ENCODE measurements at regions not wholly inside any gene's neighbourhood (a gene's known extent, or its start where the extent isn't known, plus 50 kb on each side); places are given as distances from the start of the nearest gene placed in this dataset.

GRCh38 chr4:34047363-34047762 lies 2197.0 kb downstream of the ARAP2 start:
- TF ChIP-seq CTCF (conservative IDR thresholded peaks at IDR 0.05 in 1 of 2, IDR thresholded peaks at IDR 0.05 in 1 of 2; ENCODE audit: low read depth in 1 of 2, low read length in 2 of 2) (no peak), EZH2 (IDR thresholded peaks at IDR 0.05; ENCODE audit: low read length, missing control alignments) (no peak)

All from fibroblast of lung (primary cell).